ENCODE measurements at regions not wholly inside any gene's neighbourhood (a gene's known extent, or its start where the extent isn't known, plus 50 kb on each side); places are given as distances from the start of the nearest gene placed in this dataset.
A peak's percentile ranks its signal among the peaks of the same experiment; 100 is the strongest.

GRCh38 chr2:19256121-19256601 is 102.3 kb downstream of the OSR1 start:
- DNase-seq (no peak), ATAC-seq (peak; percentile 38 to 68 (median 53)), FAIRE-seq (no peak)
- no peaks in the 10 kb centered on the region for H3K27me3 ChIP-seq
- no peaks in the 10 kb centered on the region for H3K36me3 ChIP-seq
- intact Hi-C loops (cut with DNase I): no loop called here
- no peak for TF ChIP-seq CTCF (IDR thresholded peaks at IDR 0.05)
- H3K9me3 ChIP-seq: no peaks in the 10 kb centered on the region
- H3K4me3 ChIP-seq: no peak overlapping the region
- 52 to 60% methylated on average over 3 of the region's 3 CpGs for WGBS, 2 donors
- no peaks in the 10 kb centered on the region for H3K4me1 ChIP-seq
- H3K27ac ChIP-seq: no peak overlapping the region

- H3K27ac ChIP-seq: no peak overlapping the region
- no peaks in the 10 kb centered on the region for H3K9me3 ChIP-seq
- no peaks in the 10 kb centered on the region for H3K27me3 ChIP-seq
- no peak for TF ChIP-seq CTCF (IDR thresholded peaks at IDR 0.05)
- no peaks in the 10 kb centered on the region for H3K4me1 ChIP-seq
- FAIRE-seq: no peak
- no peaks in the 10 kb centered on the region for H3K36me3 ChIP-seq
- intact Hi-C loops (cut with DNase I): no loop called here
- H3K4me3 ChIP-seq: no peak overlapping the region
- DNase-seq: no peak
- no peak for ATAC-seq
Observed at GRCh38 chr2:19255481-19255880, 102.9 kb downstream of the OSR1 start.

GRCh38 chr2:19251554-19251953 is 106.9 kb downstream of the OSR1 start:
- Histone ChIP-seq H3K27me3 (no peaks in the 10 kb centered on the region), H3K4me3 (no peak overlapping the region), H3K4me1 (no peaks in the 10 kb centered on the region), H3K36me3 (no peaks in the 10 kb centered on the region), H3K27ac (no peak overlapping the region), H3K9me3 (no peaks in the 10 kb centered on the region)
- FAIRE-seq: no peak
- WGBS, 2 donors: 68 to 73% methylated on average over 4 of the region's 4 CpGs
- no peak for DNase-seq
- intact Hi-C loops (cut with DNase I): no loop called here
- no peak for TF ChIP-seq CTCF (IDR thresholded peaks at IDR 0.05)
- ATAC-seq: no peak

- no peaks in the 10 kb centered on the region for H3K4me1 ChIP-seq
- DNase-seq (no peak), FAIRE-seq (no peak), ATAC-seq (no peak)
- no peak for TF ChIP-seq CTCF (IDR thresholded peaks at IDR 0.05)
- H3K27me3 ChIP-seq: no peaks in the 10 kb centered on the region
- H3K4me3 ChIP-seq: no peak overlapping the region
- H3K36me3 ChIP-seq: no peaks in the 10 kb centered on the region
- WGBS, 2 donors: 9 to 15% methylated on average over 2 of the region's 2 CpGs
- H3K27ac ChIP-seq: no peak overlapping the region
- no peaks in the 10 kb centered on the region for H3K9me3 ChIP-seq
- intact Hi-C loops (cut with DNase I): no loop called here
Observed at GRCh38 chr2:19250906-19251305, 107.5 kb downstream of the OSR1 start.

GRCh38 chr2:19247186-19247585 is 111.2 kb downstream of the OSR1 start:
- ATAC-seq (no peak), FAIRE-seq (no peak), DNase-seq (no peak)
- no peak overlapping the region for H3K4me3 ChIP-seq
- H3K4me1 ChIP-seq: no peaks in the 10 kb centered on the region
- WGBS, 2 donors: 60 to 67% methylated on average over 4 of the region's 4 CpGs
- no peaks in the 10 kb centered on the region for H3K27me3 ChIP-seq
- H3K27ac ChIP-seq: no peak overlapping the region
- H3K9me3 ChIP-seq: no peaks in the 10 kb centered on the region
- no peaks in the 10 kb centered on the region for H3K36me3 ChIP-seq
- no peak for TF ChIP-seq CTCF (IDR thresholded peaks at IDR 0.05)
- intact Hi-C loops (cut with DNase I): no loop called here

Measured in pancreas (tissue), 10 donors.